NCI-H526 (cell line): ENCODE measurements at regions not wholly inside any gene's neighbourhood (a gene's known extent, or its start where the extent isn't known, plus 50 kb on each side); places are given as distances from the start of the nearest gene placed in this dataset.

ENCODE experiments used
- DNase-seq, 2 experiments: peaks; one replicate each; lab custom pipeline; 2025; lab: John Stamatoyannopoulos, UW

GRCh38 chr12:107525063-107525718 lies 160.4 kb upstream of the PWP1 start:
- DNase-seq, result no peak

DNA sequence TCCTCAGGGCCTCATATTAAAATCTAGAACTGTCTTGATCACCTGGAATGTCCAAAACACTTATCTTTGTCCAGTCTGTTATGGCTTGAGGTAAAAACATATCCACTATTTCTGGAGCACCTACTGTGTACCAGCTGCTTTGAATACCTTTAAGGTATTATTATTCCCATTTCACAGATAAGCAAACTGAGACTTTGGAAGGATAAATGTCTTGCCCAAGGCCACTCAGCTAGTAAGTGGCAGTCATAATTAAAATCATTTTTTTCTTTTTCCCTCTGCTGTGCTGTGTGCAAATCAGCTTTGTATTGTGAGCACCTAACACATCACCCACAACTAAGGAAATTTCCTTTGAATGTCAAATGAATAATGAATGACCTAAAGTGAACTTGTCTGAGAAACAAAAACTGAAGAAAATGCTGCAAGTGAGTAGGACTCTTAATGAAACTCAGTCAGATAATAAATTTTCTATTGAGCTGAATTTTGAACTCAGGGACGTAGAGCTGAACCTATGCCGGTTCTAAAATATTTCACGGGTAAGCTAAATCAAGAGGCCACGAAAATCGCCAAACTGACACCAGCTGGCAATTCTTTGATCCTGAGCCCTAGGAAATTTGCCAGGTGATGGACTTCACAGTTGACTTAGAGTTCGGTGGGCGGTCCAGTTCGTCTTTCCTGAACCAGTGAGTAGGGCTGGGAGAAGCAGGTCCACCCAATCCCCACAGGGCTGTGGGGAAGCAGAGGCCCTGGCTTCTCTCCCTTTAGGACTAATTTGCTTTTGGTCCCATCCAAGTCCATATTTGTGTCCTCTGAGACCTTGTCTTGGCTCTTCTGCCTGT lies 159.7 kb upstream of the PWP1 start:
- DNase-seq, result no peak

DNA sequence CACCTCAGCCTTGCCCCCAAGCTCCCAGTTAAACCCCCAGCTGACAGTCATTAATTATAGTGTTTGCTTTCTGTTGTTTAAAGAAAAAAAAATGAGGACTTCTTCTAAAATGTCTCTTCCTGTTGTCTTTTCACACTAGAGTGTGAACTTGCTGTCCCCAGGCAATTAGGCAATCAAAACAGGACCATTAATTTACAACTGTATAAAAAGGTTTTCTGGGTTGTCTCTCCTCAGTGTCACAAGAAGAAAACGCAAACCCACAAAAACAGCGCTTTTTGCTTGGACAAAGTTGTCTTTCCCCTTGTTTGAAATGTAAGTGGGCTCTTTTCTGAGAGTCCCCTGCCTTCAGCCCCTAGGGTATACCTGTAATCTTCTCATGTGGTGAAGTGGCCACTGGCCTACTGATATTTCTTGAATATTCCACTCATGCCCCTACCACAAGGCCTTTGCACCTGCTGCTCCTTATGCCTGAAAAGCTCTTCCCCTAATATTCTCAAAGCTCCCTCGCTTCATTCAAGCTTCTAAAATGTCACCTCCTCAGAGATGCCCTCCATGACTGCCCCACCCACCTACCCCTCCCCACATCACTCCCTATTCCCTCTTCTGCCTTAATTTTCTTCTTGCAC lies 158.9 kb upstream of the PWP1 start:
- DNase-seq, result no peak

- DNase-seq, result no peak
These were observed 156.8 kb upstream of the PWP1 start for GRCh38 chr12:107528731-107529365.

- no peak for DNase-seq
These were observed 155.6 kb upstream of the PWP1 start for GRCh38 chr12:107529991-107530390.

DNA sequence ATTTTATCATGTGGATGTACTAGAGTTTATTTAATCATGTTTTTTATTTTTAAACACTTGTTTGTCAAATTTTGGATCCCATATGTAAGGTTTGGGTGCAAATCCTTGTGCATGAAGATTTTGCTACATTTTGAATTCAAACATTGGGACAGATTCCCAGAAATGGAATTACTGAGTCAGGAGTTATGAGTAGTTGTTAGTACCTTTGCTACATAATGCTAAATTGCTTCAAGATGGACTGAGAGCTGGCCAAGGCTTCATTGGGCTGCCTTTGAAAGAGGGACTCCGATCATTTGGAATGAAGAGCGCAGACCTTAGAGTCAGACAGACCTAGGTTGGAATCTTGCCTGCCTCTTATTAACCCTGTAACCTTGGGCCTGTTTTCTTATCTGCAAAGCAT lies 154.9 kb upstream of the PWP1 start:
- DNase-seq, result no peak

- DNase-seq, result no peak
These were observed 152.4 kb upstream of the PWP1 start for GRCh38 chr12:107533218-107533617.

DNA sequence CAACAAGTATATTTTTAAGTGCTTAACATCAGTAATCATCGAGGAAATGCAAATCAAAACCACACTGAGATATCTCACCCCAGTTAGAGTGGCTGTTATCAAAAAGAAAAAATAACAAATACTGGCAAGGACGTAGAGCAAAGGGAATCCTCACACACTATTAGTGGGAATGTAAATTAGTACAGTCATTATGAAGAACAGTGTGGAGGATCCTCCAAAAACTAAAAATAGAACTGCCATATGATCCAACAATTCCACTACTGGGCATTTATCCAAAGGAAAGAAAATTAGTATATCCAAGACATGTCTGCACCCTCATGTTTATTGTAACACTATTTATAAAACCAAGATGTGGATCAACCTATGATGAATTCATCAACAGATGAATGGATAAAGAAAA lies 149.0 kb upstream of the PWP1 start:
- no peak for DNase-seq

GRCh38 chr12:107537464-107538119 lies 148.0 kb upstream of the PWP1 start:
- no peak for DNase-seq

DNA sequence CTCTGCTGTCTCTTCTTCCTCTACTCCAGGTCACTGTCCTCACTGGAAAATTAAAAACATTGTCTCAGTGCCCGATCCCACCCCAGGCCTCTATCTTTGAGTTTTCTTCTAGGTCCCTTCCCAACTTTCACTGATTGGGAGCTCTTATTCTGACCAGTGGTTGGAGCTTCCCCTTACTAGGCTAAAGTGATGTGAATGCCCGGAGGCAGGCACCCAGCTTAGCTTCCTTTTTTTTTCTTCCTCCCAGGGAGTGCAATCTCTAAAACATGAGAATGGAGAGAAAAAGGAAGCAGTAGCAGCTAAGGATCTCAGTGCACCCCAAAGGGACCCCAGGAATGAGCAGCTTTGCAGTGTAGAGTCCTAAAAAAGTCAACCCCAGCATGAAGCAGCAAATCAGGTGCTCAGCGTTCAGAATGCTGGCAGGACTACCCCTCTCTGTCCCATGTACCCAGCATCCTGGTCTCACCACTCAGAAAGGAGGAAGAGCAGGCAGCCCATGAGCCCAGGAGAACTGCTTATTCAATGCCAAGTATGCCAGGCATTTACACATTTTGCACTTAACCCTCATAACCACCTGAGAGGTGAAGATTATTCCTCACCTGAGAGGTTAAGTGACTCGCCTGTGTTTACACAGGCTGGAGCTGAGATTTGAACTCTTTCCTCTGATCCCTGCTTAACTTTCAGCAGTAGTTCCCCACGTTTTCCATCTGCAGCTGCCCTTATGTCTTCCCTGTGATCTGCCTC lies 146.2 kb upstream of the PWP1 start:
- DNase-seq, result no peak

DNA sequence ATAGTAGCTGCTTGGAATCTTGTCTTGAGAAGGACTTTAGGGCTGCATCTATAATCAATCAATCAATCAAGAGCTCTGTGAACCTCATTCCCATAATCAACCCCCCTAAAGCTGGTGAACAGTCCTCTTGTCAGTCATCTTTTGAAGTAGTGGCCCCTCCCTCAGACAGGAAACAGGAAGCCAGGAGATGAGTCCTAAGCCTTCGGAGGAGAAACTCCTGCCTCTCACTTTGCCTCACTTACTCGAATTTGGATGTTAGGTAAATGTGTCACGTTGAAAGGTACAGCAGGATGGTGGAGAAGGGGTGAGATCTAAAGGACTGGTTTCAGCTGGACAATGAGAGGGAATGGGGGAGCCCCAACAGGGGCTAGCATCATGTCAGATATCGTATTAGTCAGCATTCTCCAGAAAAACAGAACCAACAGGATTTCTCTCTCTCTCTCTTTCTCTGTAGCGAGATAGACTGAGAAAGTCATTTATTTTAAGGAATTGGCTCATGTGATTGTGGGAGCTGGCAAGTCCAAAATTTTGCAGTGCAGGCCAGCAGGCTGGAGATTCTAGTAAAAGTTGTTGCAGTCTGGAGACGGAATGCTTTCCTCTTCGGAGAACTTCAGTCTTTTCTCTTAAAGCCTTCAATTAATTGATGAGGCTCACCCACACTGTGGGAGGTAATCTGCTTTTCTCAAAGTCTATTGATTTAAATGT lies 144.4 kb upstream of the PWP1 start:
- no peak for DNase-seq

DNA sequence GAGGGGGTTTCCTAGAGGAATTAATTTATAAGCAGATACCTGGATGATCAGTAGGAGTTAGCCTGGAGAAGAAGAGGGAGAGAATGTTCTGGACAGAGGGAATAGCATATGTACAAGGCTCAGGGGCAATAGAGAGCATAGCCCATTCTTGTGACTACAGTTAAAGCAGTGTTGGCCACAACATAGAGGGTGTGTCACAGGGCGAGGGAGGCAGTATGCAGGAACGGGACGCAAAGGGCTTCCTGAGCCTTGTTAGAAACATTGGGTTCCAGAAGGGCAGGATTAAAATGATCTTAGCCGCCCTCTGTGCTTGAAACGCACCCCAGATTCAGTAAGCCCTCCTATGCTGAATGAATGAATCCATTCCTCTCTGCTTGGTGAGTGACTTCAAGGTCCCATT lies 142.2 kb upstream of the PWP1 start:
- DNase-seq, result no peak

GRCh38 chr12:107543841-107544240 lies 141.8 kb upstream of the PWP1 start:
- no peak for DNase-seq

DNA sequence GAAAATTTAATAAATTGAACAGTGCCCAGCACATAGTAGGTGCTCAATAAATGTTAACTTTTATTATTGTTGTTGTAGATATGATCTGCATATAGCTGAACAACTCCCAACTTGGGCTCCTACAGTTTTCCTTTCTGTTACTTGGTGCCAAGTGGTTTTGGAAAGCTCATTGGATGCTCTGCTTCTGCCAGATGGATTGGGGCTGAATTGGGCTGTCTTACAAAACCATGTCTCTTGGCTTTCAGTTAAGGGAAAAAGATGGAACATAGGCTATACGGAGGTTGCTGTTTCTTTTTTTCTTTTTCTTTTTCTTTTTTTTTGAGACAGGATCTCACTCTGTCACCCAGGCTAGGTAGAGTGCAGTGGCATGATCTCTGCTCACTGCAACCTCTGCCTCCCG lies 140.7 kb upstream of the PWP1 start:
- no peak for DNase-seq

DNA sequence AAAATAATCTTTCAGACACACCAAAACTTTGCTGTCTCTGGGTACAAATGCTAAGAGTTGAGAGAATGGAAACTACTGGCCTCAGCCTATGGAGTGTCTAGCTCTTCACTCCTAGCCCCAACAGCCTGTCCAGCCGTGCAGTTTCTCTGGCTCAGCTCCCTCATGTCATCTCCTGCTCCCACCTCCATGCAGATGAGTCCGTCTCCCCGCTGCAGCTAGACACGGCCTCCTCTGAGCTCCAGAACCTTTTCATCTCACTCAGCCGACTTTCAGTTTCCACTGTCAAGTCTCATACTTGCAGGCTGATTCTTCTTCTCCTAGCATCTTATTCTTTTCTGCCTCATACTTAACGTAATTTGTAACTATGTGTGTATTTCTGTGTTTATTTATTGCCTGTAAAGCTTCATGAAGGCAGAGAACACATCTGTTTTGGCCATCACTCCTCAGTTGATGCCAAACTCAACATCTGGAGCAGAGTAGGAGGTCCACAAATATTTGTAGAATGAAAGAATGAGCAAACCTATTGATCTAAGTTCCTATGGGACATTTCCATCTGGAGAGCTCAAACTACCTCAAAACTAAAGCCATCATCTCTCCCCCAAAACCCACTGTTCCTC lies 139.8 kb upstream of the PWP1 start:
- no peak for DNase-seq

DNA sequence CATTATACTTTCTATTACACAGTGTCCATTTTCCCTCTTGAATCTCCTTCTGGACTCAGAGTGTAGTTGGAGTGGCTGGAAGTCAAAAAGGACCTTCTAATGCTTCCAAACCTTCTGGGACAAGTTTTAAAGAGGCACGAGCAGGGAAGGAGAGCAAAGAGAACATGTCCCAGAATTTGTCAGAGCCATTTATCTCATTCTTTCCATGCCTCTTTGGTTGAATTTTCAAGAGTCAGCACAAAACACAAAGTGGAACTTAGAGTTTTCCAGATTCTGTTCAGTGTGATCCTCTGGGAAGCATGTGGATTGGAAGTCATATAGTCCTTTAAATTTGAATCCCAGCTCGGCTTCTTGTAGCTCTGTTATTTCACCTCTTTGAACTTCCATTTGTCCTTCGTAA lies 138.2 kb upstream of the PWP1 start:
- DNase-seq, result no peak

- DNase-seq, result no peak
These were observed 135.7 kb upstream of the PWP1 start for GRCh38 chr12:107549651-107550480.

- DNase-seq, result no peak
These were observed 134.2 kb upstream of the PWP1 start for GRCh38 chr12:107551434-107551833.

GRCh38 chr12:107552263-107552662 lies 133.3 kb upstream of the PWP1 start:
- DNase-seq, result no peak
